Chondrocyte (in vitro differentiated cells): ENCODE measurements at regions not wholly inside any gene's neighbourhood (a gene's known extent, or its start where the extent isn't known, plus 50 kb on each side); places are given as distances from the start of the nearest gene placed in this dataset.

Experiments used
- DNase-seq: peaks from one replicate; pipeline ENCODE4 v3.0.0; 2021; ENCODE audit warnings: mixed read lengths, low spot score
- H3K27ac Mint-ChIP-seq: one replicate; pipeline ENCODE4 v1.8.0; 2021; ENCODE audit warnings: mild to moderate bottlenecking, moderate library complexity, mixed read lengths; ENCODE audit not compliant: unreplicated experiment
- H3K27me3 Mint-ChIP-seq: 2 replicates; pipeline ENCODE4 v1.8.0; 2021; ENCODE audit warnings: low read depth, mixed read lengths
- H3K36me3 Mint-ChIP-seq: 2 replicates; pipeline ENCODE4 v1.8.0; 2021; ENCODE audit warnings: low read depth, mixed read lengths
- H3K4me1 Mint-ChIP-seq: 2 replicates; pipeline ENCODE4 v1.8.0; 2021; ENCODE audit warnings: low read depth, mild to moderate bottlenecking, mixed read lengths
- H3K4me3 Mint-ChIP-seq: one replicate; pipeline ENCODE4 v1.8.0; 2021; ENCODE audit warnings: mild to moderate bottlenecking, moderate library complexity, mixed read lengths; ENCODE audit not compliant: unreplicated experiment
- H3K9me3 Mint-ChIP-seq: 2 replicates; pipeline ENCODE4 v1.8.0; 2021; ENCODE audit warnings: low read depth, mixed read lengths
- TF ChIP-seq, protein P1 (sequence below): fragments of 200-600 bp; sonication (generic); IDR thresholded peaks from 2 replicates; pipeline ENCODE4 v1.5.0; 2021; ENCODE audit warnings: antibody characterized with exemption, mild to moderate bottlenecking, moderate library complexity

DNA sequence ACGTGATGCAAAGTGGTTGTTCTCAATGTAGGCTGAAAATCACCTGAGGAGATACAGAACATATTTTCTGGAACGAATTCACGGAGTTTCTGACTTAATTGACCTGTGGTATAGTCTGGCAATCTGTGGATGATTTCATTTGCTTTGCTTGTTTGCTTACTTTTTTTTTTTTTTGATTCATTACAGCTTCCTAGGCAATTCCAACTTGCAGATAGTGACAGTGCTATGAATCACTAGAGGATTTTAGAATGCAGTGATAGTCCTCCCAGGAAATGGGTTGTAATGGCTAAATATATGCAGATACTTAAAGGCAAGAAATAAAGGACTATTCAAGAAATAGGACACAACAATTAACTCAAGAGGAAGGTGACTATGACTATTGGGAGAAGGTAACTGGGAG lies 1378.1 kb upstream of the PRMT6 start:
- Mint-ChIP-seq H3K27me3 (no peaks in the 10 kb centered on the region), H3K4me3 (no peak overlapping the region), H3K4me1 (no peaks in the 10 kb centered on the region), H3K9me3 (peaks cover 13% of the 10 kb centered on the region), H3K36me3 (no peaks in the 10 kb centered on the region), H3K27ac (no peak overlapping the region)
- DNase-seq: no peak
- TF ChIP-seq, protein P1, sequence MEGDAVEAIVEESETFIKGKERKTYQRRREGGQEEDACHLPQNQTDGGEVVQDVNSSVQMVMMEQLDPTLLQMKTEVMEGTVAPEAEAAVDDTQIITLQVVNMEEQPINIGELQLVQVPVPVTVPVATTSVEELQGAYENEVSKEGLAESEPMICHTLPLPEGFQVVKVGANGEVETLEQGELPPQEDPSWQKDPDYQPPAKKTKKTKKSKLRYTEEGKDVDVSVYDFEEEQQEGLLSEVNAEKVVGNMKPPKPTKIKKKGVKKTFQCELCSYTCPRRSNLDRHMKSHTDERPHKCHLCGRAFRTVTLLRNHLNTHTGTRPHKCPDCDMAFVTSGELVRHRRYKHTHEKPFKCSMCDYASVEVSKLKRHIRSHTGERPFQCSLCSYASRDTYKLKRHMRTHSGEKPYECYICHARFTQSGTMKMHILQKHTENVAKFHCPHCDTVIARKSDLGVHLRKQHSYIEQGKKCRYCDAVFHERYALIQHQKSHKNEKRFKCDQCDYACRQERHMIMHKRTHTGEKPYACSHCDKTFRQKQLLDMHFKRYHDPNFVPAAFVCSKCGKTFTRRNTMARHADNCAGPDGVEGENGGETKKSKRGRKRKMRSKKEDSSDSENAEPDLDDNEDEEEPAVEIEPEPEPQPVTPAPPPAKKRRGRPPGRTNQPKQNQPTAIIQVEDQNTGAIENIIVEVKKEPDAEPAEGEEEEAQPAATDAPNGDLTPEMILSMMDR: no peak

DNA sequence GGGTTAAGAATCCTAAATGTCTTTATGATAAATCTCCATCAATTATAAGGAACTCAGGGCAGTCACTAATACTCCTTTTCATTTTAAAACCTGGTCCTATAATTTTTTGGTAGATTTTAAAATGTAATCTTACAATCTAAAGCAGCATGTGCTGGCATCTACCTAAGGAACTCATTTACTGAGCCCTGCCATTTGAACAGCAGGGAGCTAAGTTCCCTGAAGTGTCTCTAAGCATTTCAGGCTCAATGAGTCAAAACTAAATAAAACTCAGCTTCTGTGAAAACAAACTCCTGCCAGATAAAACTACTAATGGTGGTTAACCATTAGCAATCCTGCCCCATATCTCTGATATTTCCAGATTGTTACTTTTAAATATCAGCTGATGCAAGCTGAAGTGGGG lies 1371.8 kb upstream of the PRMT6 start:
- peaks cover 3% of the 10 kb centered on the region for H3K9me3 Mint-ChIP-seq
- H3K4me3 Mint-ChIP-seq: no peak overlapping the region
- peaks cover 17% of the 10 kb centered on the region for H3K4me1 Mint-ChIP-seq
- no peaks in the 10 kb centered on the region for H3K27me3 Mint-ChIP-seq
- H3K27ac Mint-ChIP-seq: no peak overlapping the region
- no peaks in the 10 kb centered on the region for H3K36me3 Mint-ChIP-seq
- TF ChIP-seq, protein P1: no peak
- no peak for DNase-seq

DNA sequence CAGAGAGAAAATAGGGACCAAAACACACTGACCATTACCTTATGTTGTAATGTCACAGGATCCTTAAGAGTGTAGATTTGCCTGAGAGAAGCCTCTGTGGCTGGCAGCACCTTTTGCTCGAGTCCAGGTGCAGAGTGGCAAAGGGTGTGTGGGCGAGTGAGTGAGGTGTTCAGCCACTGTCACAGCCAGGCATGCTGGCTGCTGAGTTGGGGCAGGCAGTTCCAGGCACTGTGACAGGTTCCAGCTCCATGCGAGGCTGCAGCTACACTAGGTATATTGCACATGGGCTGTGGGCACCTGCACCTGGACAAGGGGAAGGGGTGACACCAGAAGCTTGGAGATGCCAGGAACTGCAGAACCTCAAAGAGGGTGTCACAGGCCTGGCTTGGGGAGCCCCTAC lies 1370.4 kb upstream of the PRMT6 start:
- Mint-ChIP-seq H3K27ac (no peak overlapping the region), H3K4me1 (peaks cover 17% of the 10 kb centered on the region), H3K36me3 (no peaks in the 10 kb centered on the region), H3K4me3 (no peak overlapping the region), H3K27me3 (no peaks in the 10 kb centered on the region), H3K9me3 (peaks cover 3% of the 10 kb centered on the region)
- DNase-seq: no peak
- TF ChIP-seq, protein P1: no peak

DNA sequence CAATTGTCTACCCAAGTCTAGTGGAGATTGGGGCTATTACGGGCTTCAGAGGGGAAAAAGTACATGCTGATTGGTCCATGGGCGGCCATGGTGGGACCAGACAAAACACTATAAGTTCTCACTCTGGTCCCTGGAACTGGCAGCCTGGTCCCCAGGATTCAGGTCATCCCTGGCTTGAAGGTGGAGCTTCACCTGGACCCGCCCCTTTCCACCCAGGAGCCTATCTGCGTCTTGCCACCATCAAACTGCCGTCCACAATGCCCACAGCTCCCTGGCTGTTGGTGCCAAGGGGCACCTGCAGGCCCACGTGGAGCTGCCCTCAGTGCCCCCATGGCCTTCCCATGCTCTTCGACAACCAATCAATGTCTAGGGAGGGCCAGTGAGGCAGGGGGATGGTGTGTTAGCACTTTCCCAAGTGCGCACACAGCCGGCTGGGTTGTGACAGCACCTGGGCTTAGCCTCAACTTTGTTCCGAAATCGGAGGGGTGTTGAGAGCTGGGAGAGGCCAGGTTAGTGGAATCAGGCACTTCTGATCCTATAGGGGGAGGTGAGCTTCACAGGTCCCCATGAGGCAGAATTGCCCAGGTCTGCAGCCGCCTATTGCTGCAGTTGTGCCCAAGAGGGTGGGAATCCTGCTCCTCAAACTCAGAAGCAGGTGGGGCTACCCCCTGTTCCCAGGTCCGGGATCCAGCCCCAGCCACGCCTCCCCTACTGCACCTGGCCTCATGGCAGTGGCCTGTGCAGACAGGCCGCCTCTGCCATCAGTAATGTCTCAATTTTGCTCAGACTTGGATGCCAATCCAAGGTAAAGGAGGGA lies 1369.4 kb upstream of the PRMT6 start:
- Mint-ChIP-seq H3K4me3 (no peak overlapping the region), H3K9me3 (peaks cover 3% of the 10 kb centered on the region)
- TF ChIP-seq, protein P1: no peak

DNA sequence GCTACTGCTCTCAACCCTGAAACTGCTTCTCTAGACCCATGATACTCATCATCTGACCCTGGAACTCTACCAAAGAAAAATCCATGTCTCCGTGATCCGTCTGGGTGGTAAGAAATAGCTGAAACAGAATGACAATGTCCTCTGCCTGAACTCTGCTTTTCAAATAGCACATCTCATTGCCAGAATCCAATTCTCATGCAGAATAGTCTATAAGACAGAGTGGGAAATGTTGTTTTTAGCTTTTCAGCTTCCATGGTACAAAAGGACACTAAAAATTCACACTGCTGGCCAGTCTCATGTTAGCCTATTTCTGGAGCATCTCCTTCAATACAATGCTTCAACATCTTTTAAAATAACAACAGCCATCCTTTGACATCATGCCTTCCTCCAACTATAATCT lies 1355.8 kb upstream of the PRMT6 start:
- H3K9me3 Mint-ChIP-seq: no peaks in the 10 kb centered on the region
- H3K4me3 Mint-ChIP-seq: no peak overlapping the region
- H3K4me1 Mint-ChIP-seq: no peaks in the 10 kb centered on the region
- DNase-seq: no peak
- TF ChIP-seq, protein P1: no peak
- H3K27me3 Mint-ChIP-seq: peaks cover 12% of the 10 kb centered on the region
- no peaks in the 10 kb centered on the region for H3K36me3 Mint-ChIP-seq
- no peak overlapping the region for H3K27ac Mint-ChIP-seq

More for the DNA sequence above, 1369.4 kb upstream of the PRMT6 start:
- no peaks in the 10 kb centered on the region for H3K27me3 Mint-ChIP-seq
- no peak overlapping the region for H3K27ac Mint-ChIP-seq
- no peaks in the 10 kb centered on the region for H3K36me3 Mint-ChIP-seq
- peaks cover 17% of the 10 kb centered on the region for H3K4me1 Mint-ChIP-seq
- no peak for DNase-seq
